H7 (cell line): ENCODE measurements at regions not wholly inside any gene's neighbourhood (a gene's known extent, or its start where the extent isn't known, plus 50 kb on each side); places are given as distances from the start of the nearest gene placed in this dataset.

Source experiments
- DNase-seq: peaks from one replicate; pipeline ENCODE4 v3.0.0; 2012
- H3K27me3 ChIP-seq: 2 replicates; pipeline ENCODE4 v1.6.0; 2011; ENCODE audit warnings: mild to moderate bottlenecking, low read length; ENCODE audit not compliant: control insufficient read depth, insufficient read depth
- H3K36me3 ChIP-seq: replicated peaks from 2 replicates; pipeline ENCODE4 v1.5.1; 2011; ENCODE audit warnings: low read length; ENCODE audit not compliant: control insufficient read depth, insufficient read depth
- H3K4me3 ChIP-seq: 2 replicates; pipeline ENCODE4 v1.5.1; 2011; ENCODE audit warnings: low read depth, mild to moderate bottlenecking, control low read depth, low read length, moderate library complexity; ENCODE audit not compliant: insufficient read depth

DNA sequence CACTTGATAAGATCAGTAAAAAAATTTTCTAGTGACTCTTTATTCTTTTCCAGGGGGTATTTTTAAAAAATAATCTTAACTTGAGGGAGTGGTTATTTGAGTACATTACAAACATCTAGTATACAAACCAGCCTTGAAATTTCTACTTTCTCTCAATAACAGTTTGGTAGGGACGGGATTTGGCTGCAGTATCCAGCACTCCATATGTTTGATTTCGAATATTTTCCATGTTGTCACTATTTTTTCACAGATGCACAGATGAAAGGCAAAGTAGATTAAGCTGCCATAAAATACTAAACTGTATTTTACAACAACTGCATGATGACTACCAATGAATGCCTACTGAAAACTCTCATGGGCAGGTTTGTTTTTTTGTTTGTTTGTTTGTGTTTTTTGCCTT lies 225.0 kb downstream of the COX7B2 start:
- H3K36me3 ChIP-seq = no peaks in the 10 kb centered on the region
- DNase-seq = no peak
- no peaks in the 10 kb centered on the region for H3K27me3 ChIP-seq
- H3K4me3 ChIP-seq = no peak overlapping the region

DNA sequence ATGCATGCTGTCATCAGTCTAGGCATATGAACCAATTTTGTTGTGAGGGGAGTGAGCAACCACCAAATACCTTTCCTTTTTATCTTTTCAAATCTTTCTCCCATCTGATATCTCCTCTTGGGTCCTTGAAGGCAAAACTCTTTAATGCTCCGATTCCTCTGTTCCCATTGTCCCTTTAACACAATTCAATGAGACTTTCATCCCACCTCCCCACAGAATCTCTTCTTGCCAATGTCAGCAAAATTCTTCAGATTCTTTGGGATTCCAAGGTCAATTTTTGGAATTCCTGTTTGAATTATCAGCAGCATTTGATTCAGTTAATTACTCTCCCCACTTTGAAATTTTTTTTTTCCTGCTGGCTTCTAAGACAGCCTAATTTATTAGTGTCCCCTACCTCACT lies 232.7 kb downstream of the COX7B2 start:
- Histone ChIP-seq H3K36me3 (no peaks in the 10 kb centered on the region), H3K4me3 (no peak overlapping the region), H3K27me3 (no peaks in the 10 kb centered on the region)
- DNase-seq = peak; percentile 3

- no peak for DNase-seq
- Histone ChIP-seq H3K36me3 (no peaks in the 10 kb centered on the region), H3K27me3 (no peaks in the 10 kb centered on the region), H3K4me3 (no peak overlapping the region)
Measured at GRCh38 chr4:46674326-46674725, 234.7 kb downstream of the COX7B2 start.

- Histone ChIP-seq H3K27me3 (no peaks in the 10 kb centered on the region), H3K4me3 (no peak overlapping the region), H3K36me3 (no peaks in the 10 kb centered on the region)
- DNase-seq = no peak
Measured at GRCh38 chr4:46667790-46668189, 241.3 kb downstream of the COX7B2 start.

- no peaks in the 10 kb centered on the region for H3K36me3 ChIP-seq
- no peaks in the 10 kb centered on the region for H3K27me3 ChIP-seq
- no peak overlapping the region for H3K4me3 ChIP-seq
- no peak for DNase-seq
Measured at GRCh38 chr4:46656071-46656470, 253.0 kb downstream of the COX7B2 start.

GRCh38 chr4:46653842-46654241 lies 255.2 kb downstream of the COX7B2 start:
- H3K27me3 ChIP-seq = no peaks in the 10 kb centered on the region
- no peaks in the 10 kb centered on the region for H3K36me3 ChIP-seq
- H3K4me3 ChIP-seq = no peak overlapping the region
- no peak for DNase-seq

DNA sequence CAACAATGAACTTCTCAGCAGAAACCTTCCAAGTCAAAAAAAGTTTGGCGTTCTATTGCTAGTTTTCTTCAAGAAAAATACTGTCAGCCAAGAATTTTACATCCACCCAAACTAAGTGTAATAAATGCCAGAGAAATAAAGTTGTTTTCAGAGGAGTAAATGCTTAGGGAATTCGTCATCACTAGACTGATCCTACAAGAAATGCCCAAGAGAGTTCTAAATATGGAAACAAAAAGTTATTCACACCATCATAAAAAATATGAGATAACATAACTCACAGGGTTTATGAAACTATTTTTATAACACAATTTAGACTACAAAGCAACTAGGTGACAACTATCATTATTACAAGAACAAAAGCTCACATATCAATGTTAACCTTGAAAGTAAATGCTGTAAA lies 259.5 kb upstream of the GABRA2 start:
- no peaks in the 10 kb centered on the region for H3K27me3 ChIP-seq
- DNase-seq = no peak
- no peaks in the 10 kb centered on the region for H3K36me3 ChIP-seq
- H3K4me3 ChIP-seq = no peak overlapping the region

- Histone ChIP-seq H3K27me3 (no peaks in the 10 kb centered on the region), H3K4me3 (no peak overlapping the region), H3K36me3 (no peaks in the 10 kb centered on the region)
- DNase-seq = peak; percentile 35
Measured at GRCh38 chr4:46648088-46648744, 258.3 kb upstream of the GABRA2 start.

DNA sequence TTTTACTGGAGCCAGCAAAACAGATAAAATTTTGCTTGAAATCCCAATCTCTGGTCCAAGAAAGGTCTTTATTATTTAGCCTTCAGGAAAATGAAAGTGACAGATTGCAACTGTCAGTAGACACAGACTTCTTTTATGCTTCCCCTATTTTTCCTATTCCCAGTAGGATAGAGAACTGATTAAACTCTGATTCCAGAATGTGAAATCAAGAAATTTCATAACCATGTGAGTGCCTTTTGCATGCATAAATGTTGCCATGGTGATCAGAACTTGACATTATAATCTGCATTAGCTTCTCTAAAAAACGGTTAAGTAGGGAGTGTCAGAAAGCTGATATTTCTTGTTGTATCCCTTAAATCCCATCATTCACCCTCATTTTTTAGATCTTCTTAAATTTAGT lies 255.2 kb upstream of the GABRA2 start:
- Histone ChIP-seq H3K4me3 (no peak overlapping the region), H3K27me3 (no peaks in the 10 kb centered on the region), H3K36me3 (no peaks in the 10 kb centered on the region)
- no peak for DNase-seq
